WERI-Rb-1 (cell line): ENCODE measurements at regions not wholly inside any gene's neighbourhood (a gene's known extent, or its start where the extent isn't known, plus 50 kb on each side); places are given as distances from the start of the nearest gene placed in this dataset.
"Not testable (repeated sequence)": the region's sequence is repeated elsewhere in the genome, so short reads cannot be mapped to it uniquely, and the experiment has no call there.

ENCODE experiments used
- DNase-seq: peaks from one replicate; pipeline ENCODE4 v3.0.0-alpha.2; 2020
- H3K27ac ChIP-seq: fragments of 250-450 bp; sonication (Bioruptor Pico); 2 replicates; pipeline ENCODE4 v1.5.1; 2020; ENCODE audit warnings: mild to moderate bottlenecking, moderate library complexity
- H3K27me3 ChIP-seq: fragments of 250-450 bp; sonication (Bioruptor Pico); 2 replicates; pipeline ENCODE4 v1.5.1; 2021; ENCODE audit warnings: mild to moderate bottlenecking, low read depth, moderate library complexity; ENCODE audit not compliant: insufficient read depth, severe bottlenecking
- H3K36me3 ChIP-seq: fragments of 250-450 bp; sonication (Bioruptor Pico); 2 replicates; pipeline ENCODE4 v1.5.1; 2020; ENCODE audit warnings: mild to moderate bottlenecking, moderate library complexity
- H3K4me3 ChIP-seq: 2 replicates; pipeline ENCODE4 v1.5.1; 2011; ENCODE audit warnings: low read depth, mild to moderate bottlenecking, control low read depth, low read length
- H3K9me3 ChIP-seq: fragments of 250-450 bp; sonication (Bioruptor Pico); 2 replicates; pipeline ENCODE4 v1.5.1; 2021; ENCODE audit warnings: mild to moderate bottlenecking, moderate library complexity; ENCODE audit not compliant: severe bottlenecking
- CTCF ChIP-seq: IDR thresholded peaks from 2 replicates; pipeline ENCODE4 v1.5.1; 2011; ENCODE audit warnings: low read depth, mild to moderate bottlenecking, control low read depth, inconsistent platforms, low read length

GRCh38 chrX:9376111-9376510 lies 88.7 kb upstream of the TBL1X start:
- Histone ChIP-seq H3K27ac (no peak overlapping the region), H3K27me3 (peaks cover 4% of the 10 kb centered on the region), H3K4me3 (no peak overlapping the region), H3K36me3 (no peaks in the 10 kb centered on the region), H3K9me3 (no peaks in the 10 kb centered on the region)
- DNase-seq: no peak
- no peak for TF ChIP-seq CTCF

- not testable (repeated sequence) for H3K4me3 ChIP-seq, H3K9me3 ChIP-seq, H3K27me3 ChIP-seq, DNase-seq, H3K27ac ChIP-seq, H3K36me3 ChIP-seq
Observed at GRCh38 chrX:9377216-9377615, 87.6 kb upstream of the TBL1X start.

- no peaks in the 10 kb centered on the region for H3K27me3 ChIP-seq
- H3K27ac ChIP-seq: no peak overlapping the region
- DNase-seq: no peak
- TF ChIP-seq CTCF: no peak
- H3K4me3 ChIP-seq: no peak overlapping the region
- H3K36me3 ChIP-seq: no peaks in the 10 kb centered on the region
- no peaks in the 10 kb centered on the region for H3K9me3 ChIP-seq
Observed at GRCh38 chrX:9378980-9379696, 85.7 kb upstream of the TBL1X start.

GRCh38 chrX:9379697-9380551 lies 84.9 kb upstream of the TBL1X start:
- H3K36me3 ChIP-seq: no peaks in the 10 kb centered on the region
- no peak for DNase-seq
- TF ChIP-seq CTCF: no peak
- H3K9me3 ChIP-seq: no peaks in the 10 kb centered on the region
- no peak overlapping the region for H3K27ac ChIP-seq
- no peaks in the 10 kb centered on the region for H3K27me3 ChIP-seq
- H3K4me3 ChIP-seq: no peak overlapping the region

GRCh38 chrX:9383655-9384054 lies 81.2 kb upstream of the TBL1X start:
- TF ChIP-seq CTCF: no peak
- Histone ChIP-seq H3K27ac (no peak overlapping the region), H3K36me3 (no peaks in the 10 kb centered on the region), H3K27me3 (no peaks in the 10 kb centered on the region), H3K4me3 (no peak overlapping the region), H3K9me3 (no peaks in the 10 kb centered on the region)
- no peak for DNase-seq

GRCh38 chrX:9388450-9388849 lies 76.4 kb upstream of the TBL1X start:
- no peak for DNase-seq
- Histone ChIP-seq H3K4me3 (no peak overlapping the region), H3K9me3 (peaks cover 4% of the 10 kb centered on the region), H3K36me3 (no peaks in the 10 kb centered on the region), H3K27ac (no peak overlapping the region), H3K27me3 (no peaks in the 10 kb centered on the region)
- no peak for TF ChIP-seq CTCF
